Fibroblast of pulmonary artery (primary cell): ENCODE measurements at regions not wholly inside any gene's neighbourhood (a gene's known extent, or its start where the extent isn't known, plus 50 kb on each side); places are given as distances from the start of the nearest gene placed in this dataset.
A peak's percentile ranks its signal among the peaks of the same experiment; 100 is the strongest.
"Not testable (repeated sequence)": the region's sequence is repeated elsewhere in the genome, so short reads cannot be mapped to it uniquely, and the experiment has no call there.

Experiments
- DNase-seq: peaks from one replicate; pipeline ENCODE4 v3.0.0-alpha.2; 2010; ENCODE audit warnings: low read depth
- H3K4me3 ChIP-seq: replicated peaks from 2 replicates; pipeline ENCODE4 v1.5.1; 2011; ENCODE audit warnings: low read depth, mild to moderate bottlenecking, control low read depth, low read length, moderate library complexity
- CTCF ChIP-seq: IDR thresholded peaks from 2 replicates; pipeline ENCODE4 v1.5.1; 2011; ENCODE audit warnings: mild to moderate bottlenecking, control low read depth, low read length, inconsistent platforms; ENCODE audit errors: missing control alignments

DNA sequence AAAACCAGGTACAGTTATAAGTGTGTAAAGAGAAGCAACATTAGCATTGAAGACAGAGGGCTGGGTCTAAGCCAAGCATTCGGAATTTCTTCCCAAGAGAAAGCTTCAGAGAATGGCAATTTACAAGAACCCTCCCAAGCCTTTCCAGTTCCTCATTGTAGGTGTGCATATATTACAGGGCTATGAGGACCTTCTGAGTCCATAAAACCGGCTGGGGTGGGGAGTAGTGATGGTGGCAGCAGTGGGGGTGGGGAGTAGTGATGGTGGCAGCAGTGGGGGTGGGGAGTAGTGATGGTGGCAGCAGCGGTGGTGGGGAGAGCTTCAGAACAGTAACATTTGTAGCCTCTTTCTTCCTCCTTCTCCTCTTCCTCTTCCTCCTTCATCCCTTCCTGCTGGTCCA, 368.7 kb upstream of the UMPS start:
- no peak for TF ChIP-seq CTCF
- H3K4me3 ChIP-seq, result no peak overlapping the region
- no peak for DNase-seq

GRCh38 chr3:124362455-124362854, 367.8 kb upstream of the UMPS start:
- no peak overlapping the region for H3K4me3 ChIP-seq
- no peak for DNase-seq
- TF ChIP-seq CTCF, result no peak

DNA sequence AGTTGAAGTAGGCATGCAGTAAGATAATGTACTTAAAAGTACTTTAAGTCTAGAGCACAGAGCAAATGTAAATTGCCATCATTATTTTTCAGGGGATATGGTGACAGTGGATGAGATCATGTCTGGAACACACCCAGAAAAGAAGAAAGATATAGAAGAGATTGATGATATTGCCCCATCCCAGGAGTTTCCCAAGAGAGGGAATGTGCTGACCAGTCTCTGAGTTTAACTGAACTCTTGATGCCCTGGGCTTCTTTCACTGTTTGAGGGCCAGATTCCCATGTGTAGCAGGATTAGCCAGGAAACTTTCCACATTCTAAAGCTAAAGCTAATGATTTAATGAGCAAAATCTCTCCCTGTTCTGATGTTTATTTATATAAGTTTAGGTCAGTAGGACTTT, 366.8 kb upstream of the UMPS start:
- DNase-seq, result peak; percentile 59
- TF ChIP-seq CTCF, result no peak

DNA sequence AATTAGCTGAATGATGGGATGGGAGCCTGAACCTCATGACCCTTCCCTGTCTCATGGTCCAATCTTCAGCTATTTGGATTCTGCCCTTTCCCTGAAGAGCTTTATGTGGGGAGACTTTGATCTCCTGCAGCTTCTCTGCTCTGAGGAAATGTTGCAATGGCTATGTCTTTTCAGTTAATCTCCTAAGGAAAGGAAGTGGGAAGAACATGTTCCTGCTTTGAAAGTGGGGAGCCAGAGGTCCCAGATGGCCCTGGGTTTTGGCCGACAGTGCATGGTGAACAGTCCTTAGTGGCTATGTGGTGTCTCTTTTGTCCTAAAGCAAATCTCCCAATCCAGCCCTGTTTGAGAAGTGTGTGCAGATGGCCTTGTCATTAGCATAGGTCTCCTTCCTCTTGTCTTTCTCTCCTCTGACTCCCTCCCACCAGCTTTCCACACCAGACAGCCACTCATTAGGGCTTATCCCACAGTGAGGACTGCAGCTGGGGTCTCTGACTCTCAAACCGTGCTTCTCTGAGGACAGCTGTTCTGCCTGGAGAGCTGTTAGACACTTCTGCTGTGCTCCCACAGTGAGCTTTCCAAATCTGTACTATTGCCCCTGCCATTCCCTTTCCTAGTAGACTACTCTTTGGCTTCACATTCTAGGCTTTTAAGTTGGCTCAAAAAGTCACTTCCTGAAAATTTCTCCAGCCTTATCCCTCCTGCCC, 365.8 kb upstream of the UMPS start:
- no peak overlapping the region for H3K4me3 ChIP-seq
- no peak for TF ChIP-seq CTCF
- DNase-seq, result no peak

More for the DNA sequence above, 366.8 kb upstream of the UMPS start:
- no peak overlapping the region for H3K4me3 ChIP-seq

DNA sequence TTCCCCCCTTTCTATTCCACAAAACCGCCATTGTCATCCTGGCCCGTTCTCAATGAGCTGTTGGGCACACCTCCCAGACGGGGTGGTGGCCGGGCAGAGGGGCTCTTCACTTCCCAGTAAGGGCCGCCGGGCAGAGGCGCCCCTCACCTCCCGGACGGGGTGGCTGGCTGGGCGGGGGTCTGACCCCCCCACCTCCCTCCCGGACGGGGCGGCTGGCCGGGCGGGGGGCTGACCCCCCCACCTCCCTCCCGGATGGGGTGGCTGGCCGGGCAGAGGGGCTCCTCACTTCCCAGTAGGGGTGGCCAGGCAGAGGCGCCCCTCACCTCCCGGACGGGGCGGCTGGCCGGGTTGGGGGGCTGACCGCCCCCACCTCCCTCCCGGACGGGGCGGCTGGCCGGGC, 363.6 kb upstream of the UMPS start:
- H3K4me3 ChIP-seq, DNase-seq: not testable (repeated sequence)

GRCh38 chr3:124372775-124373174, 357.5 kb upstream of the UMPS start:
- DNase-seq, result no peak
- no peak for TF ChIP-seq CTCF
- no peak overlapping the region for H3K4me3 ChIP-seq

- H3K4me3 ChIP-seq, result no peak overlapping the region
- no peak for DNase-seq
- no peak for TF ChIP-seq CTCF
Observed at GRCh38 chr3:124373524-124373923, 356.7 kb upstream of the UMPS start.
